ENCODE measurements at regions not wholly inside any gene's neighbourhood (a gene's known extent, or its start where the extent isn't known, plus 50 kb on each side); places are given as distances from the start of the nearest gene placed in this dataset.

GRCh38 chr12:98211909-98212695 is 303.3 kb upstream of the TMPO start:
- POLR2A ChIA-PET: interaction anchor here (0.6 kb wide), 1 partner anchor 1995 kb away, joined by 3 read pairs; no protein-coding TSS in a partner anchor
- no peaks in the 10 kb centered on the region for H4K20me1 ChIP-seq (replicated peaks; ENCODE audit: control insufficient read depth, insufficient read depth, low read length)
- H3K4me1 ChIP-seq (replicated peaks in 1 of 2; ENCODE audit: control insufficient read depth in 2 of 2, insufficient read depth in 2 of 2, low read length in 2 of 2): no peaks in the 10 kb centered on the region
- H3K27ac ChIP-seq (ENCODE audit: extremely low read depth, low read depth, low read length): no peak overlapping the region
- no peaks in the 10 kb centered on the region for H3K36me3 ChIP-seq (ENCODE audit: control insufficient read depth, insufficient read depth, low read length)
- TF ChIP-seq ZNF668 (CRISPR knock-in tag; IDR thresholded peaks at IDR 0.05) (no peak), TCF7L2 (IDR thresholded peaks at IDR 0.05; ENCODE audit: low read depth, low read length) (no peak), JUN (IDR thresholded peaks at IDR 0.05; ENCODE audit: borderline replicate concordance, low read depth, low read length) (no peak), JUN (CRISPR knock-in tag; IDR thresholded peaks at IDR 0.05; ENCODE audit: borderline replicate concordance) (no peak), NR4A1 (CRISPR knock-in tag; IDR thresholded peaks at IDR 0.05) (no peak), NR4A1 (tag; IDR thresholded peaks at IDR 0.05) (no peak), ZC3H11A (IDR thresholded peaks at IDR 0.05; ENCODE audit: low read depth, low read length) (no peak), ZNF561 (CRISPR knock-in tag; conservative IDR thresholded peaks at IDR 0.05) (no peak), KLF13 (tag; IDR thresholded peaks at IDR 0.05; ENCODE audit: borderline replicate concordance, low read depth) (no peak), STAT5A (IDR thresholded peaks at IDR 0.05; ENCODE audit: borderline replicate concordance, low read length) (no peak), HNRNPUL1 (IDR thresholded peaks at IDR 0.05; ENCODE audit: low read length) (no peak), RNF2 (IDR thresholded peaks at IDR 0.05) (no peak), ARID3A (IDR thresholded peaks at IDR 0.05; ENCODE audit: borderline replicate concordance, low read depth, low read length) (no peak)
- H3K9me1 ChIP-seq (ENCODE audit: control insufficient read depth, insufficient read depth, low read length): no peaks in the 10 kb centered on the region
- CTCF ChIA-PET (ENCODE audit: low intra/inter-chr PET ratio): no interaction called here
- H3K9ac ChIP-seq (ENCODE audit: insufficient read depth in 1 of 2, low read depth in 2 of 2, low read length in 2 of 2): no peak overlapping the region
- H3K79me2 ChIP-seq (ENCODE audit: control insufficient read depth, insufficient read depth, low read length): no peaks in the 10 kb centered on the region
- H3K27me3 ChIP-seq (ENCODE audit: control insufficient read depth in 2 of 2, insufficient read depth in 2 of 2, low read length in 2 of 2): no peaks in the 10 kb centered on the region
- FAIRE-seq: no peak
- in situ Hi-C loops (cut with MboI) (no loop called here), intact Hi-C loops (cut with micrococcal nuclease) (no loop called here)
- no peak overlapping the region for H3K4me3 ChIP-seq
- WGBS (ENCODE audit: insufficient coverage, low coverage, missing lambda C conversion rate): under 1% methylated on average over 8 of the region's 8 CpGs
- H3K9me3 ChIP-seq (replicated peaks; ENCODE audit: control insufficient read depth, insufficient read depth, low read depth, low read length): no peaks in the 10 kb centered on the region
- no TSS peak for BruUV-seq (replicated peaks)
- no peak overlapping the region for H2AFZ ChIP-seq (ENCODE audit: low read depth, low read length)
- H3K4me2 ChIP-seq (ENCODE audit: insufficient read depth, low read length): no peak overlapping the region
- no peak for ATAC-seq
- no peak for DNase-seq (ENCODE audit: extremely low read depth in 1 of 4, low spot score in 3 of 4)

All from K562 (cell line).